ENCODE measurements at regions not wholly inside any gene's neighbourhood (a gene's known extent, or its start where the extent isn't known, plus 50 kb on each side); places are given as distances from the start of the nearest gene placed in this dataset.

DNA sequence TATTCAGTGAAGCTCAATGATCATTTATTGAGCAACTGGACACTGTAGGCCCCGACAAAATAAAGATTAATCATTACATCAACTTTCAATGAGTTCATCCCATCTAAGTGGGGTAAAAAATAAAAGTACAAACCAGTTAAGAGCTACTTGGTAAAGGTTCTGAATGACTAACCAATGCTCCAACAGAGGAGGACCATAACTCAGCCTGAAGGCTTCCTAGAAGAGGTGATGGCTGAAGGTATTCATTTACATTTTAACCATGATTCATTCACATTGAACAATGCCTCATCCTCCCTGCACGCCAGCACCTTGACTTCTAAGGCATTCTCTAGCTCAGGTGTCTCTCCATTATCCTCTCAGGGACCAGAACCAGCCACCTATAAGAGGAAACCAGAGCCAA, 201.4 kb downstream of the ZNF462 start:
- Histone ChIP-seq H3K9me3 (peaks cover 7% of the 10 kb centered on the region), H3K27ac (no peak overlapping the region), H3K9ac (no peak overlapping the region), H3K4me3 (no peak overlapping the region), H3K4me1 (peaks cover 12% of the 10 kb centered on the region), H3K27me3 (no peaks in the 10 kb centered on the region), H4K20me1 (no peaks in the 10 kb centered on the region), H3K4me2 (no peak overlapping the region), H3K36me3 (no peaks in the 10 kb centered on the region)
- TF ChIP-seq Cebpa-rat (IDR thresholded peaks at IDR 0.05) = no peak

DNA sequence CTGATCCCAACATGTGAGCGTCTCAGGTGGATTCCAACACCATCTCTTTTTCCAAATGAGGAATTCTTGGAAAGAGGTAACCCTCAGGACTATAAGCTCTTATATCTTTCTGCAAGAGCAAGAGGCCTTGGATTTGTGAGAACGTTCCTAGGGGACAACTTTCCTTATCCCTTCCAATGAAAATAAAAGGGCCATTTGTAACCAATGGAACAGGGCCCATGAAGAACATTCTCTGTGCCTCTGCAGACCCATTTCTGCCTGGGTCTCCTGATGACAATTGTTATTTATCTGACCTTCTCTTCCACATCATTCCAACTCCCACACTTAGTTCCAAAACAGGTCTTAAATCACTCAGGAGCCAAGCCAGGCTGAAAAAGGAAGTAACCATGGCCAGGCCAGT, 202.6 kb downstream of the ZNF462 start:
- Histone ChIP-seq H4K20me1 (no peaks in the 10 kb centered on the region), H3K4me3 (no peak overlapping the region), H3K4me1 (peaks cover 1% of the 10 kb centered on the region; the same call in 1 of the 2 replicates), H3K36me3 (no peaks in the 10 kb centered on the region), H3K27ac (no peak overlapping the region), H3K27me3 (no peaks in the 10 kb centered on the region), H3K4me2 (no peak overlapping the region), H3K9me3 (peaks cover 7% of the 10 kb centered on the region), H3K9ac (no peak overlapping the region)
- TF ChIP-seq Cebpa-rat (IDR thresholded peaks at IDR 0.05) = no peak

DNA sequence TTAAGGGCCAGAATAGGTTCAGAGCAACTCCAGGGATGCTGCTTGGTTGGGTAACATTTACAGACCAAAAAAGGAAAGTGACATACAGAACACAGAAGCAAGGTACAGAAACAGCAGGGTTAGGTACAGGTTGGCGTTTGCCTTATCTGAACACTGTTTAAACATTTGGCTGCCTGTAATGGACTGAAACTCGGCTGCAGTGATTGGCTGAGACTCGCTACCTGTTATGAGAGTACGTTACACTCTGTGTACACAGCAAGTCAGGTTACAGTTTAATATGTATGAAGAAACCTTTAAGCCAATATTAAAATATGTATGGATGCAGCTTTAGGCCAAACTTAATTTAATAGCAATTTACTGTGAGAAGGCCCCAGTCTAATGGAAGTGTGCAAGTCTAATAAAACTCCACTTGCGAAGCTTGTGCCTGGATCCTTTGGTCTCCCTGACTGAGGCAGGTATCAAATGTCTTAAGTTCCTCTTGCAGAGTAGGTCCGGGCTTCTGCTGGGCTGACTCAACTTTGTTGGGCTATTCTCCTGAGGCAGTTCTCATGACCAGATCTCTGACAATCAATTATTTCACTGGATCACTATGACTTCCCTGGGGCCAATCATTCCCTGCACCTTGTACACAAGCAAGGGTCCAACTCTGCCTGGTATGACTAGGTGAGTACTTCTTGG, 204.9 kb downstream of the ZNF462 start:
- no peak for TF ChIP-seq Cebpa-rat (IDR thresholded peaks at IDR 0.05)
- H3K27me3 ChIP-seq = no peaks in the 10 kb centered on the region

DNA sequence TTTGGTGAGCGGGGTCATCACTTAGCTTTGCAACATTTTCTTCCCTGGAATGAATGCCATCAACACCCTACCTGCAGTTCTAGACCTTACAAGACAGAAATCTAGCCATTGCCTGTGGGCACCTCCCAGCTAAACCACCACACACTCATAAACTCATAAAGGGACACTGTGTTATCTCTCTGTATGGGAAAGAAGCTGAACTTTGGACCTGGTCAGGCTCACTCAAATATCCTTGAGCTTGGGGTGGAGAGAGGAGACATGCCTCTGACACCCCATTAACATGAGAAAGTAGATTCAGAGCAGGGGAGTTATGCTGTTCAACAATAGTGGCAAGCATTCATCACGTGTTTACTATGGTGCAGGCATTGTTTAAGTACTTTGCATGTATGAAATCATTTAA, 205.6 kb downstream of the ZNF462 start:
- Histone ChIP-seq H3K9ac (no peak overlapping the region), H3K4me2 (no peak overlapping the region), H3K9me3 (no peaks in the 10 kb centered on the region), H3K27me3 (no peaks in the 10 kb centered on the region), H3K27ac (no peak overlapping the region), H3K4me1 (no peaks in the 10 kb centered on the region), H4K20me1 (no peaks in the 10 kb centered on the region), H3K36me3 (no peaks in the 10 kb centered on the region), H3K4me3 (no peak overlapping the region)
- no peak for TF ChIP-seq Cebpa-rat (IDR thresholded peaks at IDR 0.05)

More for the DNA sequence above, 204.9 kb downstream of the ZNF462 start:
- no peak overlapping the region for H3K27ac ChIP-seq
- H3K4me3 ChIP-seq = no peak overlapping the region
- no peaks in the 10 kb centered on the region for H3K4me1 ChIP-seq
- no peaks in the 10 kb centered on the region for H4K20me1 ChIP-seq
- H3K9ac ChIP-seq = no peak overlapping the region
- H3K4me2 ChIP-seq = no peak overlapping the region
- H3K9me3 ChIP-seq = no peaks in the 10 kb centered on the region
- H3K36me3 ChIP-seq = no peaks in the 10 kb centered on the region

DNA sequence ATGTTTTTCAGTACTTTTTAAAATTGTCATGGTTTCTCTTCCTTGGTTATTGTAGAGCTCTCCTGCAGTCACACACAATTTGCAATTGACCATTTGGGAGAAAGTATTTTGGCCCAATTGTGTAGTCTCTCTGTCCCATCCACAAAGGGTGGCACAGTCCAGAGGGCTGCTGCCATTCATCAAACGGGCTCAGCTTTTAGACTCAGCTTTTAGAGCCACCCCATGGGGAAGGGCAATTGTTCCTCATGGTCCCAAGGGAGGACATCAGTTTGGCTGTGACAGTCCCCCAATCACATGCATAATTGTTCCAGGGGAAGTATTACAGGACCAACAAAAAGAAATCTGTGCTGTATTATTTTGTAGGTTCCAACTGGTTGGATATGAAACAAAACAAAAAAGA, 207.6 kb downstream of the ZNF462 start:
- H3K27ac ChIP-seq = no peak overlapping the region
- H3K27me3 ChIP-seq = no peaks in the 10 kb centered on the region
- H3K4me3 ChIP-seq = no peak overlapping the region
- no peak overlapping the region for H3K9ac ChIP-seq
- no peaks in the 10 kb centered on the region for H3K9me3 ChIP-seq
- no peaks in the 10 kb centered on the region for H3K4me1 ChIP-seq
- H3K4me2 ChIP-seq = no peak overlapping the region
- TF ChIP-seq Cebpa-rat (IDR thresholded peaks at IDR 0.05) = no peak
- no peaks in the 10 kb centered on the region for H4K20me1 ChIP-seq
- no peaks in the 10 kb centered on the region for H3K36me3 ChIP-seq

DNA sequence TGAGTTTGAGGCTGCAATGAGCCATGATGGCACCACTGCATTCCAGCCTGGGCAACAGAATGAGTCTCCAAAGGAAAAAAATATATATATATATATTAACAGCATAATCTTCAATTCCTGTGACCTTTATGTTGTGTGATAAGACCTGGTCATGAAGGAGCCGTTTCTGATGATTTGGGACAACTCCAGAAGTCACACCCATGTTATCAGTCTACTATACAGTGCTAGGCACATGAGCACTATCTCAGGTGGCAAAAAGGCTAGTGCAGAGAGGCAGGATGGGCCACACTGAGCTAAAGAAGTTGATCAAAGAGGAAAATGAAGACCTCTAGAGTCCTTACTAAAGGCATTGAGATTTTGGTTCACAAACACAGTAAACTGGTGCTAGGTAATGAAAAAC, 205.0 kb upstream of the RAD23B start:
- H3K27ac ChIP-seq = no peak overlapping the region
- H3K9ac ChIP-seq = no peak overlapping the region
- H3K9me3 ChIP-seq = no peaks in the 10 kb centered on the region
- H3K4me3 ChIP-seq = no peak overlapping the region
- H3K27me3 ChIP-seq = no peaks in the 10 kb centered on the region
- no peak for TF ChIP-seq Cebpa-rat (IDR thresholded peaks at IDR 0.05)
- no peaks in the 10 kb centered on the region for H3K36me3 ChIP-seq
- no peaks in the 10 kb centered on the region for H3K4me1 ChIP-seq
- no peak overlapping the region for H3K4me2 ChIP-seq
- H4K20me1 ChIP-seq = no peaks in the 10 kb centered on the region

DNA sequence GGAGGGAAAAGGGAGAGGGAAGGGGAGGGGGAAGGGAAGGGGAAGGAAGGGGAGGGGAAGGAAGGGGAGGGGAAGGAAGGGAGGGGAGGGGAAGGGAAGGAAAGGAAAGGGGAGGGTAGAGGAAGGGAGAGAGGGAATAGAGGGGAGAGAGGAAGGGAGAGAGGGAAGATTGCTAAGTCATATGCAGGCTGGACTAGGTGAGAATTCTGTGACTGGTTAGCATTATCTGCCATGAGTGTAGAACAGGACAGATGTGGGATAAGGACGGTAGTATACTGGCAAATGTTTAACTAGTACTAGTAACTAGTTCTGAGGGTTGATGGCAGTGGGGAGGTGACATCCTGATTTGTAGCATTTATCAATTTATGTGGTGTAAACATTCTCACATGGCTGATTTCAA, 203.5 kb upstream of the RAD23B start:
- Histone ChIP-seq H3K9me3 (no peaks in the 10 kb centered on the region), H3K27me3 (no peaks in the 10 kb centered on the region), H3K4me3 (no peak overlapping the region), H3K4me2 (no peak overlapping the region), H3K4me1 (no peaks in the 10 kb centered on the region), H4K20me1 (no peaks in the 10 kb centered on the region), H3K27ac (no peak overlapping the region), H3K36me3 (no peaks in the 10 kb centered on the region), H3K9ac (no peak overlapping the region)
- no peak for TF ChIP-seq Cebpa-rat (IDR thresholded peaks at IDR 0.05)

DNA sequence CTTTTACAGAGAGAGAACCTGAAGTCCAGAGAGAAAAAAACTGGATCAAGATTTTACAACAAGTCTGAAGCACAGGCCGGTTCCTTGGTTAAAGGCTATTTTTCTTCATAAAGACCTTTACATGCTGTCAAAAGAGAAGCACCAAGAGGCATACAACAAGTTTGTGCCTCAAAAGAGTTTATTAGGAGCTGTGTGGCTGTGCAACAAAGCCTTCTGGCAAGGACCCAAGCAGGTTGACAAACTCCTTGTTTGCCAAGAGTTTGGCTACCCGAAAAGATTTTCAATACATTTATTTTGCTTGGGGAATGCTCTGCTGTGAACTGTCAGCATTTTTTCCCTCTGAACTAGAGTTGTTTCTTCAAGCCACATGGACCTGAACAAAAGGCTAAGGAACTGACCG, 202.9 kb upstream of the RAD23B start:
- no peaks in the 10 kb centered on the region for H4K20me1 ChIP-seq

DNA sequence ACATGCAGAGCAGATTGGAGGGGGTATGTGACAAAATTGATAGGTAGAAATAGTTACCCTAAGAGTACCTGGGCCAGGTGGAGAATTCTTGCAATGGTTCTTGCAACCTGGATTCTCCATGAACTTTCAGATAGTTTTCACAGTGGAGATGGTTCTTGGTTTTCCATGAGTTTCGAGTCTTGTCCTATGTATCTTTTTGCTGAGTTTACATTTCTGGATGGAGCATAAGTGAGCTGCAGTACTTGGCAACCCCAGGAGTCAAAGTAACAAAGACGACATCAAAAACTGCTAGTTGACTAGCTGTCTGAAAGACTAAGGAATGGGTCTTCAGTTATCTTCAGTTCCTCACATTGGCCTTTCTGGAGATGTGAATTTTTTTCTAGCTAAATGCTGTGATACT, 196.6 kb upstream of the RAD23B start:
- no peak for TF ChIP-seq Cebpa-rat (IDR thresholded peaks at IDR 0.05)
- H3K27ac ChIP-seq = no peak overlapping the region
- no peak overlapping the region for H3K4me2 ChIP-seq
- H3K4me3 ChIP-seq = no peak overlapping the region
- no peaks in the 10 kb centered on the region for H3K27me3 ChIP-seq
- no peaks in the 10 kb centered on the region for H3K36me3 ChIP-seq
- H4K20me1 ChIP-seq = no peaks in the 10 kb centered on the region
- no peak overlapping the region for H3K9ac ChIP-seq
- no peaks in the 10 kb centered on the region for H3K9me3 ChIP-seq
- no peaks in the 10 kb centered on the region for H3K4me1 ChIP-seq

More for the DNA sequence above, 202.9 kb upstream of the RAD23B start:
- no peaks in the 10 kb centered on the region for H3K4me1 ChIP-seq
- no peaks in the 10 kb centered on the region for H3K9me3 ChIP-seq
- no peak overlapping the region for H3K4me2 ChIP-seq
- TF ChIP-seq Cebpa-rat (IDR thresholded peaks at IDR 0.05) = no peak
- no peak overlapping the region for H3K27ac ChIP-seq
- H3K27me3 ChIP-seq = no peaks in the 10 kb centered on the region
- no peak overlapping the region for H3K9ac ChIP-seq
- no peaks in the 10 kb centered on the region for H3K36me3 ChIP-seq
- no peak overlapping the region for H3K4me3 ChIP-seq

DNA sequence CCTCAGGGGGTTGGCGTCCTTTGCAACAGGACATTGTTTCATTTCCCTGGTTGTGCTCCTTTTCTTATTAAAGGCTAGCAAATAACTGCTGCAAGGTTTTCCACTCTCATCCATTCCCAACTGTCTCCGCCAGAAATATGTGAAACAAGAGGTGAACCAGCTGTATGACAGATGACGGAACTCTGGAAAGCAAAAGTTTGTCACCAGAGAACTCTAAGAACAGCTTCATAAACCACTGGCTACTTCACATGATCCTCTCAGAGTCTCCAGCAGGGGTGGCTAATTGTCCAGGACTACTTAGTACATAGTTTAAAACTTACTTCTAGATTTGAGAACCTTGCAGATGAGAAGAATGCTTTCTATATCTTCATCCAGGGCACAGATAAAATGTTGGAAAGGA, 195.9 kb upstream of the RAD23B start:
- Histone ChIP-seq H3K9me3 (no peaks in the 10 kb centered on the region), H3K4me2 (no peak overlapping the region), H3K4me1 (no peaks in the 10 kb centered on the region), H3K9ac (no peak overlapping the region), H3K36me3 (no peaks in the 10 kb centered on the region), H3K27me3 (no peaks in the 10 kb centered on the region), H3K27ac (no peak overlapping the region), H3K4me3 (no peak overlapping the region), H4K20me1 (no peaks in the 10 kb centered on the region)
- no peak for TF ChIP-seq Cebpa-rat (IDR thresholded peaks at IDR 0.05)

DNA sequence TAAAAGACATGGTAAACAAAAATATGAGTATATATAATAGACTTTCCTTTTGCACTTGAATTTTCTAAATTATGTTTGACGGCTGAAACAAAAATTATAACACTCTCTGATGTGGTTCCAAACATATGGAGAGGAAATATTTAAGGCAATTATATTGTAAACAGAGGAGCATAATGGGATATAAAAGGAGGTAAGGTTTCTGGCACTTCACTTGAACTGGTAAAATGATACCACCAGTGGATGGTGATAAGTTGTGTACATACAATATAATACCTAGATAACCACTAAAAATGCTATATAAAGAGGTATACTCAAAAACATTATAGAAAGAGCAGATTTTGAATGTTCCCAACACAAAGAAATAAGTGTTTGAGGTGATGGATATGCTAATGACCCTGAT, 192.9 kb upstream of the RAD23B start:
- Histone ChIP-seq H3K9me3 (no peaks in the 10 kb centered on the region), H3K36me3 (no peaks in the 10 kb centered on the region), H3K27ac (no peak overlapping the region), H3K4me3 (no peak overlapping the region), H3K4me2 (no peak overlapping the region), H4K20me1 (no peaks in the 10 kb centered on the region), H3K9ac (no peak overlapping the region), H3K27me3 (no peaks in the 10 kb centered on the region), H3K4me1 (no peaks in the 10 kb centered on the region)
- TF ChIP-seq Cebpa-rat (IDR thresholded peaks at IDR 0.05) = no peak

All from BLaER1 (cell line).